NCI-H524 (cell line): ENCODE measurements at regions not wholly inside any gene's neighbourhood (a gene's known extent, or its start where the extent isn't known, plus 50 kb on each side); places are given as distances from the start of the nearest gene placed in this dataset.
"Not testable (repeated sequence)": the region's sequence is repeated elsewhere in the genome, so short reads cannot be mapped to it uniquely, and the experiment has no call there.

Experiments used
- DNase-seq, 2 experiments: peaks; one replicate each; lab custom pipeline; 2025; lab: John Stamatoyannopoulos, UW

DNA sequence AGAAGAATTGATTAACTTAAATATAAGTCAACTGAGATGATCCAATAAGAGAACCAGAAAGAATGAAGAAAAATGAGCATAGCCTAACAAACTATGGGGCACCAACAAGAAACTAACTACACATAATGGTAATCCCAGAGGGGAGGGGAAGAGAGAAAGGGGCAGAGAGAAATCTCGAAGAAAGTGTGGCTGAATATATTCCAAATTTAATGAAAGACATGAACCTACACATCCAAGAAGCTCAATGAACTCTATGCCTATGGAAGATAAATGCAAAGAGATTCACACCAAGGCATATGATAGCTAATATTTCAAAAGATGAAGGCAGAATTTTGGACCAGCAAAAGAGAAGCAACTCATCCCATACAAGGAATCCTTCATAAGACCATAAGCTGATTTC lies 649.2 kb downstream of the ZEB2 start:
- DNase-seq, result no peak

- DNase-seq, result no peak
These were observed 662.9 kb downstream of the ZEB2 start for GRCh38 chr2:143856978-143857377.

GRCh38 chr2:143852759-143853158 lies 667.2 kb downstream of the ZEB2 start:
- peak in 1 of 2 experiments; percentile 50 for DNase-seq

- no peak for DNase-seq
These were observed 669.8 kb downstream of the ZEB2 start for GRCh38 chr2:143850084-143850483.

- no peak for DNase-seq
These were observed 672.7 kb downstream of the ZEB2 start for GRCh38 chr2:143847257-143847656.

DNA sequence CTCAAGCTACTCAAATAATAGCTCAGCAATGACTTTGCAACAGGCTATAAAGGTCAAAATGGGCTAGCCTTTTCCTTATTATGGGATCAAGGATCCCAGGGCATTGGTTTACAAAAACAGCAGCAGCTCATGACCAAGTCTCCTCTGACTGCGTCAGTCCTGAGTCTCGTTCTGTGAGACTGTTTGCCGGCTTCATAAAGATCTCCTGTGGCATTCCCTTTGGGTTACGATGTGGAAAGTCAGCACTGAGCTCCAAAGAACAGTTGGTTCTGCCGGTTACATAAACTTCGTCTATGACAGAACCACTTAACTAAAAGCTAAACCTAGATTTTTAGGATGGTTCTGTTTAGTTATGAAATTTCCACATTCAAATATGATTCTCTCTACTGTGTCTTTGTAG lies 674.9 kb downstream of the ZEB2 start:
- DNase-seq, result no peak

GRCh38 chr2:143843686-143844085 lies 676.2 kb downstream of the ZEB2 start:
- DNase-seq, result peak; percentile 22 to 31

- no peak for DNase-seq
These were observed 677.1 kb downstream of the ZEB2 start for GRCh38 chr2:143842836-143843235.

DNA sequence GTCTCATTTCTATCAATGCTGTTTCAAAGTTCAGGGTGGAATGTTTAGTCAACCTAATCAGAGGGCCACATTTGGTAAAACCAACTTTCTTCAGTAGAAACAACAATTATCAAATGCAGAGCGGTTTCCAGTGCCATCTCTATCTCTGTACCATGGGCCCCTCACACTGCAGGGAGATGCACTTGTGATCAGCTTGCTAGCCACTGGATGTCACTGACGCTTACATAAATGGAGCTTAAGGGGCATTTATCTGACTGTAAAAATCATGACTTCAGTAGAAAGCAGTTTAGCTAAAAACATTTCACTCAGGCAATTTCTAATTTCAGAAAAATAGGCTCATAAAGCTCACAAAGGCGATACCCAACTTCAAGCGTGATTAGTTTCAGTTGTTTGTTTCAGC lies 678.0 kb downstream of the ZEB2 start:
- peak; percentile 15 to 46 for DNase-seq

DNA sequence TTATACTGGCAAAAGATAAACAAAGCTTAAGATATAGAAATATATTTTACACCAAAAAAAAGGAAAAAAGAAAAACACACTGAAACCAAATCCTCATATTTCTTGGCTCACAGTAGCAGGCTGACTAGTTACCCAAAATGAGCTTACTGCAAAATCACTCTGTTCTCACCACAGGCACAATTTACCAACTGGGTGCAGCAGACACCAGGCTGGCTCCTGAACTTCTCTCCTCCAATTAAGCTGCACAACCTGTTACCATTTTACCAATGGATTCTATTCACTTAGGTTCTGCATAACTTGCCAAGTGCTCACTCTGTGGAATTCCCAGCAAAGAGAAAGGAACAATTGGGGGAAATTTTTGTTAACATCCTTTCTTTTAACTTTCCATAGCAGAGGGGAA lies 679.3 kb downstream of the ZEB2 start:
- DNase-seq, result peak in 1 of 2 experiments; percentile 35

DNA sequence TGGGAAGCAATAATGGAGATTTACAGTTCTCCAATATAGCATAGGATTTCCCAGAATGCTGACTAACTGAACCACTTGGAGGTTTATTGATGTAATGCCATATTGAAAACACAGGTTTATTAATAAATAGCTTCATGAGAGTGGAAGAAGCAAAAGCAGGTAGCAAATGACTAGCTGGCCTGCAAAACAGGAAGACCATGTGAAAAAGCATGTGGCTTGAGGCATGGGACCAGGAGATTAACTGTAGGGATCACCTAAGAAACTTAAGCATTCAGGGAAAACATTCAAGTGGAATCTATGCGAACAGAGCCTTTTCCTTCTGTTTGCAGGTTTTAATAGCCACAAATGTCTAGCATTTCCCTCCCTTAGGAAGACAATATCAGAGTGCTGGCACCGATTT lies 679.7 kb downstream of the ZEB2 start:
- peak in 1 of 2 experiments; percentile 53 for DNase-seq

DNA sequence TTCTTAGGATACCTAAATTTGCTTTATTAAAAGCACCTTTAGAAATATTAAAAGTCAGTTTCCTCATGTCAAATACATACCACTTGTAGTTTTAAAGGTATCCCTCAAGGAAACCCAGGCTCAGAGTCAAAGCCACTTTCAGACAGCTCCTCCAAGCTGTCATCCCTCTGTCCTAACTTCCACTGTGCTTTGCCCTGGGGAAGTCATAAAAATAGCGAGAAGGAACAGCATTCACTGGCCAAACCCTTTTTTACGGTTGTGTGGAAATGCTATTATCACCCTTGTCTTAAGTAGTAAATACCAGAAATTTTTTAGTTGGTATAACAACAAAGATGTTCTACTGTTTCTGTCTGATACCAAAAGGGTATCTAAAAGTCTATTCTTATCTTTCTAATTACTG lies 680.5 kb downstream of the ZEB2 start:
- no peak for DNase-seq

- DNase-seq, result not testable (repeated sequence)
These were observed 682.9 kb downstream of the ZEB2 start for GRCh38 chr2:143837055-143837454.

DNA sequence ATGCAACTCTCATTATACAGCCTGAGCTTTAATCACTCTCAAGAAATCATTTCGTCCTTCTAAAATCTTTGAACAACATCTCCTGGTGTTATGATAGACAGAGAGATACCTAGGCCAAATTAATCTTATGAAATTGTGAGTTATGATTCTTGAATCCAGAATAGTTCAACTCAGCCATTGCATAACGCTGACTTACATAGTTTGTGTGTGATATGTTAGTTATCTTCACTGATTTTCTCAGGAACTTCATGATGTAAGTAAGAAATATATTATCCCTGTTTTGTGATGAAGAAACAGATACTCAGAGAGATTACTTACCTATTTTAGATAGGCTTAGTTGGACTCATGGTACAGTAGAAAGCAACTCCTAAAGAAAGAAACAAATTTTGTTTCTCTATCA lies 684.4 kb downstream of the ZEB2 start:
- no peak for DNase-seq

DNA sequence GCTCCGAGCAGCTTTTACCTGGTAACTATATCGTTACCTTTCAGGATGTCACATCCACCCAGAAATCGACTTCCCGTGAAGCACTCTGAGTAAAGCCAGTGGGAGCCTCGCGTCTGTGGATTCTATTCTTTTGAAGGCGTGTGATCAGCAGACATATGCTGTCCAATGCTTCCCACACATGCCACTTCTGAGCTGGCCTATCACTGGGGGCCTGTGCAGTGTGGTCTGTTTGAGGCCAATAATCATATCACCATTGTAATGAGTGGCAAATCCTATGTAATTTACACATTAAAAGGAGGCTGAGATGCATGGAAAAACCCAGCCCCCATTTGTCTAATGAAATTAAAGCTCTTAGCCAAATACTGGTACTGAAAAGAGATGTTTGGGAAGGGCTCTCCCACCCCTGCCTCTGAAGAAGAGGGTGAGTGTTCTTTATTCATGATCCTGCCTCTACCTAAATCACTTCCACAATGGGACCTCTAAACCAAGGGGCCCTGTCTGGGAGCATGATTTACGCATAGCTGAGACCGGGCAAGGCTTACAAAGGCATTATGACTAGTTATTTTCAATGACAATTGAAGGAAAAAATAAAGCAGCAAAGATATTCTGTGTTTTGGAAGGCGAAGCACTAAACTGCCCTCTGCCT lies 686.8 kb downstream of the ZEB2 start:
- no peak for DNase-seq

DNA sequence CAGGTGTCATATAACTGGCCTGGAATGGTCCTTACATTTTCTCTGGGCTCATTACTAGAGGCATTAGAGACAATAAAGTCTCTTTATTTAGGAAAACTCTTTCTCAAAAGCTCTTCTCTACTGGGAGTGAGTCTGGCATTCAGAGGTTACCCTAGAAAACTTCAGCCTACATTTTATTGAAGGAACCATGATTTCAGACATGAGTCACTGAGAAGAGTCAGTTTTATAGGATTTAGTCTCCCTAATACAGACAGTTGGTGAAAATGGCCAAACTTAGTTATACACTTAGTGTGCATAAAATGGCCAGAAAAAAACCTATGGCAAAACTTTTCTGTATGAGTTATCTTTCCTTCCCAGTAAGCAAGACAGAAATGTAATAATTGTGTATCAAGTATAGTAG lies 689.4 kb downstream of the ZEB2 start:
- DNase-seq, result no peak

GRCh38 chr2:143828763-143829537 lies 691.0 kb downstream of the ZEB2 start:
- DNase-seq, result peak in 1 of 2 experiments; percentile 55

- no peak for DNase-seq
These were observed 695.1 kb downstream of the ZEB2 start for GRCh38 chr2:143824791-143825190.

DNA sequence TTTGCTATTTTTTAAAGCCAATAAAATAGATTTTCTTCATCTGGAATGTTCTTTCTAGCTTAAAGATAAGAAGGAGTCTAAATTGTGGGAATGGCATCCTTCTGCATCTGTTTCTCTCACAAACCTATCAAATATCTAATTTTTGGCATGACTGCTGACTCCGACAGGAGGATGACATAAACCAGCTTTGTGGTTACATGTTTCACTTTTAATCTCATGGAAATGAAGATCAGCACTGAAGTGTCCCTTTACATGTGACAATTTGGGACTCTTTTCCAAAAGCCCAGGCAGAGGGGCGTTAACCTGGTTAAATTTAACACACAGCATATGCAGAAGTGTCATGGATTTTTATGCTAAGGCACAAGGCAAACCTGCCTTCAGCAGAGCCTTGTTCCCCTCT lies 694.7 kb downstream of the ARHGAP15 start:
- peak in 1 of 2 experiments; percentile 55 for DNase-seq

DNA sequence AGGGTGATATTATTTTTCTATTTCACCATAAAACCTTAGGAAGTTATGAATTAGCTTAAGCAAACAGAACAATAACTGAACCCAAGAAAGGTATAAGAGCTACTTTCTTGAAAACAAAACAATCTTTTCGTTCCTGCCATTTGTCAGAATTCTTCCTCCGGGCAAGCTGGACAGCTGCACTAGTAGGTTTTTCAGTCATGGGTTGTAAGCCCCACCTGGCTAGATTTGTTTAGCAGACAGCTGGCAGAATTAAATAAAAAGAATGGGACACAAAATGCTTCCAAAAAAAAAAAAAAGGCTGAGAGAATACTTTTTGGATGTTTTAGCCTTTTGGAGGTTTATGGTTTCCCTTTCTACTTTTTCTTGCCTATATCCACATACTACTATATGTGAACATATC lies 694.1 kb downstream of the ARHGAP15 start:
- peak; percentile 27 to 60 for DNase-seq

DNA sequence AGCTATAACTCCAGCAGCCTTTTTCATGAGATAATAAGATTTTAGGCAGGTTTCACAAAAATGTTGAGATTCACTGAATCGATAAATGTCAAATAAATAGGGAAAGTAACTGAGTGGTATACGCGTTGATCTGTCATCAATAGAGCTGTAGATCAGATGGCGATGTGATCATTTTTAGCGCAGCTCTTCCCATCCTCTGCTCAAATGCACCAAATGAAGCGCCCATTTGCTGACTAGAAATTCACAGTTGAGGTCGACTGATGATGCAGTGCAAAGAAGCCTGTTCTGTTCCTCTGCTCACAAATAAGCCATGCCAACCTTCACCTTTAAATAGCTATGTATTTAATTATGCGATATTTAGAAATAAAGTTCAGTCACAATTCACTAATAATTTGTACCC lies 693.5 kb downstream of the ARHGAP15 start:
- no peak for DNase-seq

DNA sequence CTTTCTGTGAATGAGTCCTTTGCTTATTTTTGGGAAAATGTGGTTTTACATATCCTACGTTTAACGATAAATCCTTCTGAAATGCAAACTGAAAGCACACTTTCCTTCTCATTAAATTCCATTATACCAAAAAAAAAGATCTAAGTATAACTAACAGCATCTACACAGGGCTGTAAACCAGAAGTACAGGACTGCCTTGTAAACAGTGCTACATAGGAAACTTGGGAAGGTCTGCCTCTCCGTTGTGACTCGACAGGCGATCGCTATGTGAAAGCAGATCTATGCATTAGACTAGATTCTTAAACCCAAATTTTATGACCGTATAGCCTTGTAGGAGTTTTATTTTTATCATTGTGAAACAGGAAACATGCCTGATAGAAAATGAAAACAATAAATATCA lies 690.5 kb downstream of the ARHGAP15 start:
- DNase-seq, result no peak

GRCh38 chr2:143819190-143819735 lies 690.0 kb downstream of the ARHGAP15 start:
- DNase-seq, result no peak
